Progenitor cell of endocrine pancreas (in vitro differentiated cells): ENCODE measurements at regions not wholly inside any gene's neighbourhood (a gene's known extent, or its start where the extent isn't known, plus 50 kb on each side); places are given as distances from the start of the nearest gene placed in this dataset.

ENCODE experiments used
- DNase-seq: peaks from one replicate; pipeline ENCODE4 v3.0.0; 2021; ENCODE audit warnings: low spot score; ENCODE audit not compliant: unreplicated experiment
- H3K27ac Mint-ChIP-seq: 2 replicates; pipeline ENCODE4 v1.8.0; 2021; ENCODE audit warnings: mild to moderate bottlenecking, moderate library complexity, mixed read lengths
- H3K27me3 Mint-ChIP-seq: 2 replicates; pipeline ENCODE4 v1.8.0; 2021; ENCODE audit warnings: mixed read lengths
- H3K36me3 Mint-ChIP-seq: 2 replicates; pipeline ENCODE4 v1.8.0; 2022; ENCODE audit warnings: mixed read lengths; ENCODE audit not compliant: insufficient read depth
- H3K4me1 Mint-ChIP-seq: 2 replicates; pipeline ENCODE4 v1.8.0; 2021; ENCODE audit warnings: low read depth, mixed read lengths
- H3K4me3 Mint-ChIP-seq: 2 replicates; pipeline ENCODE4 v1.8.0; 2021; ENCODE audit warnings: low read depth, mild to moderate bottlenecking, moderate library complexity, mixed read lengths
- H3K9me3 Mint-ChIP-seq: 2 replicates; pipeline ENCODE4 v1.8.0; 2021; ENCODE audit warnings: low read depth, mixed read lengths
- TF ChIP-seq, protein P1 (sequence below): fragments of 200-600 bp; sonication (generic); IDR thresholded peaks from one replicate; pipeline ENCODE4 v1.5.0; 2021; ENCODE audit warnings: antibody characterized with exemption, mild to moderate bottlenecking; ENCODE audit not compliant: unreplicated experiment

DNA sequence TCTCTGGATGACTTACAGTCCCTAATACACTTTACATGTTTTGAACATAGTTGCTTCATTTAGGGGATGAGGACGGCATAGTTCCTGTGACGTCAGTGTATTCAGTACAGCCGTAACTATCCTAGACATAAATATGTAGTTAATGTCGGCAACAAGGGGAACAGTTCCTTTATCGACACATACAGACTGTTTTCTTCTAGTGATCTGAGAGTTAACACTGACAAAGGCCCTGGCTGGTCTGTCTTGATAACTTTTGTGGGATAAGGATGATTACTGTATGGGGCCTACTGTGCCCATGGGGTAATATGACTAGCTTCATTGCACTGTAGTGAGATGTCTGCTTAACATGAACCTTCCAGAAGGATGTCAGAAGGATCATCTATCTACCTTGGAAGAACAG lies 131.2 kb downstream of the ZNF518B start:
- no peak overlapping the region for H3K27ac Mint-ChIP-seq
- no peaks in the 10 kb centered on the region for H3K9me3 Mint-ChIP-seq
- H3K27me3 Mint-ChIP-seq = no peaks in the 10 kb centered on the region
- TF ChIP-seq, protein P1, sequence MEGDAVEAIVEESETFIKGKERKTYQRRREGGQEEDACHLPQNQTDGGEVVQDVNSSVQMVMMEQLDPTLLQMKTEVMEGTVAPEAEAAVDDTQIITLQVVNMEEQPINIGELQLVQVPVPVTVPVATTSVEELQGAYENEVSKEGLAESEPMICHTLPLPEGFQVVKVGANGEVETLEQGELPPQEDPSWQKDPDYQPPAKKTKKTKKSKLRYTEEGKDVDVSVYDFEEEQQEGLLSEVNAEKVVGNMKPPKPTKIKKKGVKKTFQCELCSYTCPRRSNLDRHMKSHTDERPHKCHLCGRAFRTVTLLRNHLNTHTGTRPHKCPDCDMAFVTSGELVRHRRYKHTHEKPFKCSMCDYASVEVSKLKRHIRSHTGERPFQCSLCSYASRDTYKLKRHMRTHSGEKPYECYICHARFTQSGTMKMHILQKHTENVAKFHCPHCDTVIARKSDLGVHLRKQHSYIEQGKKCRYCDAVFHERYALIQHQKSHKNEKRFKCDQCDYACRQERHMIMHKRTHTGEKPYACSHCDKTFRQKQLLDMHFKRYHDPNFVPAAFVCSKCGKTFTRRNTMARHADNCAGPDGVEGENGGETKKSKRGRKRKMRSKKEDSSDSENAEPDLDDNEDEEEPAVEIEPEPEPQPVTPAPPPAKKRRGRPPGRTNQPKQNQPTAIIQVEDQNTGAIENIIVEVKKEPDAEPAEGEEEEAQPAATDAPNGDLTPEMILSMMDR = no peak
- no peak overlapping the region for H3K4me3 Mint-ChIP-seq
- DNase-seq = no peak
- H3K4me1 Mint-ChIP-seq = no peaks in the 10 kb centered on the region
- no peaks in the 10 kb centered on the region for H3K36me3 Mint-ChIP-seq

- TF ChIP-seq, protein P1 = no peak
- H3K4me1 Mint-ChIP-seq = no peaks in the 10 kb centered on the region
- no peaks in the 10 kb centered on the region for H3K9me3 Mint-ChIP-seq
- no peak for DNase-seq
- no peaks in the 10 kb centered on the region for H3K36me3 Mint-ChIP-seq
- no peak overlapping the region for H3K4me3 Mint-ChIP-seq
- H3K27ac Mint-ChIP-seq = no peak overlapping the region
- H3K27me3 Mint-ChIP-seq = no peaks in the 10 kb centered on the region
Observed at GRCh38 chr4:10321931-10322330, 135.3 kb downstream of the ZNF518B start.

DNA sequence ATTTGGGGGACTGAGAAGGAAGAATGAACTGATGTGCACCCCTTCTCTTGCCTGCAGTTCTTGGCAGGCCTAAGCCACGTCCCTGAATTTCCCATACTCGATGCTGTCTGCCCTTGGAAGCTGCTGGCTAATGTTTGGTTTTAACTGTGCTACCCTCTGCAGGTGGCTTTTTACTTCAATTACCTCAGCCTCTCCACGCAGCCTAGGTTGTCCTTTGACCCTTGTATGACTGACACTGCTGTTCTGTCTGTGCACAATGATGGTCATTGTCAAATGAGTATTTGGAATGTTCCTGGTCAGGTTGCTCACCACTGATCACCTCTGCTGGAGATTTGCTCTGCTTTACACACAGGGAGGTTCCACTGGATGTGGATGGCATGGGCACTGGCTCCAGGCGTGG lies 137.1 kb downstream of the ZNF518B start:
- H3K4me1 Mint-ChIP-seq = no peaks in the 10 kb centered on the region
- TF ChIP-seq, protein P1 = no peak

DNA sequence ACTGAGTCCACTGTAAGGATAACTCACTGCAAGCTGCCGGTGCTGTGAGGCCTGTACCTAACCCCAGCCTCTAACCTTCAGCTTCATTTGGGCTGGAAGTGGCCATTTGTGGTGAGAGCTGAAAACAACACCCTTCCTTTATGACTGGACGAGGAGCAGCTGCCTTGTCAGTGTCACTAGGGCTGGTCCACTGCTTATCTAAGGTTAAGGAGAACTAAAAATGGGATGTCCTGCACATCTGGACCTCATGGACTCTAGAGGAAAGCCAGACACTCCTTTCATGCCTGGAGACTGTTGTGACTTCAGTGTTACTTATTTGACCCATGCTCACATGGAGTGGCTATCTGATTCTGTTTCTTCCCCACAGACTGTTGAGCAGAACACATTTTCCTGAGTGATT lies 139.9 kb downstream of the ZNF518B start:
- Mint-ChIP-seq H3K27me3 (peaks cover 3% of the 10 kb centered on the region), H3K4me1 (no peaks in the 10 kb centered on the region), H3K36me3 (no peaks in the 10 kb centered on the region), H3K27ac (no peak overlapping the region), H3K9me3 (no peaks in the 10 kb centered on the region), H3K4me3 (no peak overlapping the region)
- TF ChIP-seq, protein P1 = no peak
- no peak for DNase-seq

More for the DNA sequence above, 137.1 kb downstream of the ZNF518B start:
- no peak overlapping the region for H3K27ac Mint-ChIP-seq
- no peaks in the 10 kb centered on the region for H3K36me3 Mint-ChIP-seq
- no peaks in the 10 kb centered on the region for H3K27me3 Mint-ChIP-seq
- no peaks in the 10 kb centered on the region for H3K9me3 Mint-ChIP-seq
- H3K4me3 Mint-ChIP-seq = no peak overlapping the region
- DNase-seq = no peak

- H3K27me3 Mint-ChIP-seq = peaks cover 3% of the 10 kb centered on the region
- H3K9me3 Mint-ChIP-seq = no peaks in the 10 kb centered on the region
- TF ChIP-seq, protein P1 = no peak
- no peak overlapping the region for H3K4me3 Mint-ChIP-seq
- no peak overlapping the region for H3K27ac Mint-ChIP-seq
- no peaks in the 10 kb centered on the region for H3K36me3 Mint-ChIP-seq
- no peak for DNase-seq
- no peaks in the 10 kb centered on the region for H3K4me1 Mint-ChIP-seq
Observed at GRCh38 chr4:10316851-10317250, 140.4 kb downstream of the ZNF518B start.
